DOHH2 (cell line): ENCODE measurements at regions not wholly inside any gene's neighbourhood (a gene's known extent, or its start where the extent isn't known, plus 50 kb on each side); places are given as distances from the start of the nearest gene placed in this dataset.

Experiments used
- H3F3A ChIP-seq: fragments of 200-600 bp; sonication (generic), shearing (Covaris generic); 2 replicates; pipeline ENCODE4 v1.6.0; 2016; ENCODE audit warnings: antibody characterized with exemption, mild to moderate bottlenecking; ENCODE audit not compliant: control insufficient read depth, insufficient read depth
- H3K27ac ChIP-seq: fragments of 200-600 bp; sonication (generic); 2 replicates; pipeline ENCODE4 v1.5.1; 2014; ENCODE audit warnings: low read depth, mild to moderate bottlenecking, low read length, moderate library complexity
- H3K27me3 ChIP-seq: fragments of 200-600 bp; sonication (generic); 2 replicates; pipeline ENCODE4 v1.6.1; 2014; ENCODE audit warnings: mild to moderate bottlenecking, low read length, mixed read lengths; ENCODE audit not compliant: control insufficient read depth
- H3K36me3 ChIP-seq: fragments of 200-600 bp; sonication (generic); 2 replicates; pipeline ENCODE4 v1.6.1; 2014; ENCODE audit warnings: mild to moderate bottlenecking, low read length, moderate library complexity, mixed read lengths; ENCODE audit not compliant: control insufficient read depth
- H3K4me1 ChIP-seq: fragments of 200-600 bp; sonication (generic); 2 replicates; pipeline ENCODE4 v1.6.1; 2014; ENCODE audit warnings: mild to moderate bottlenecking, low read length, mixed read lengths; ENCODE audit not compliant: control insufficient read depth
- H3K4me2 ChIP-seq: fragments of 200-600 bp; sonication (generic); 2 replicates; pipeline ENCODE4 v1.6.0; 2014; ENCODE audit warnings: mild to moderate bottlenecking, low read length, moderate library complexity
- H3K4me3 ChIP-seq: fragments of 200-600 bp; sonication (generic); 2 replicates; pipeline ENCODE4 v1.5.1; 2014; ENCODE audit warnings: mild to moderate bottlenecking, low read length, mixed read lengths
- H3K79me2 ChIP-seq: fragments of 200-600 bp; sonication (generic); 2 replicates; pipeline ENCODE4 v1.6.1; 2014; ENCODE audit warnings: mild to moderate bottlenecking, low read length, mixed read lengths; ENCODE audit not compliant: control insufficient read depth
- H3K9me2 ChIP-seq: fragments of 200-600 bp; sonication (generic); replicated peaks from 2 replicates; pipeline ENCODE4 v1.6.1; 2014; ENCODE audit warnings: mild to moderate bottlenecking, low read length, mixed read lengths; ENCODE audit not compliant: control insufficient read depth
- H3K9me3 ChIP-seq: fragments of 200-600 bp; sonication (generic); 2 replicates; pipeline ENCODE4 v1.6.1; 2014; ENCODE audit warnings: antibody characterized with exemption, low read length, mixed read lengths; ENCODE audit not compliant: control insufficient read depth, insufficient read depth
- H4K20me1 ChIP-seq: fragments of 200-600 bp; sonication (generic); 2 replicates; pipeline ENCODE4 v1.6.0; 2014; ENCODE audit warnings: low read depth, mild to moderate bottlenecking, antibody characterized with exemption, low read length, moderate library complexity; ENCODE audit not compliant: control insufficient read depth, insufficient read depth
- CTCF ChIP-seq: fragments of 200-600 bp; sonication (generic); IDR thresholded peaks from one replicate; pipeline ENCODE4 v1.5.1; 2014; ENCODE audit warnings: antibody characterized with exemption, mild to moderate bottlenecking, low read depth, low read length; ENCODE audit not compliant: poor library complexity, severe bottlenecking
- EZH2phosphoT487 ChIP-seq: fragments of 200-600 bp; sonication (generic); IDR thresholded peaks from 2 replicates; pipeline ENCODE4 v1.6.1; 2017; ENCODE audit warnings: borderline replicate concordance, mild to moderate bottlenecking, antibody characterized with exemption, low read length, moderate library complexity, mixed read lengths

GRCh38 chr2:89767572-89768435, 1076.3 kb downstream of the RPIA start:
- Histone ChIP-seq H3K36me3 (no peaks in the 10 kb centered on the region), H4K20me1 (no peaks in the 10 kb centered on the region), H3K4me2 (no peak overlapping the region), H3K4me1 (no peaks in the 10 kb centered on the region), H3K27me3 (no peaks in the 10 kb centered on the region), H3F3A (no peaks in the 10 kb centered on the region), H3K27ac (no peak overlapping the region), H3K79me2 (no peaks in the 10 kb centered on the region), H3K9me2 (no peaks in the 10 kb centered on the region), H3K4me3 (no peak overlapping the region), H3K9me3 (peaks cover 24% of the 10 kb centered on the region)
- no peak for TF ChIP-seq EZH2phosphoT487
- no peak for TF ChIP-seq CTCF

- H3K4me1 ChIP-seq, result no peaks in the 10 kb centered on the region
- no peaks in the 10 kb centered on the region for H3K9me2 ChIP-seq
- H4K20me1 ChIP-seq, result no peaks in the 10 kb centered on the region
- no peak overlapping the region for H3K4me3 ChIP-seq
- no peaks in the 10 kb centered on the region for H3K36me3 ChIP-seq
- H3K27me3 ChIP-seq, result no peaks in the 10 kb centered on the region
- H3F3A ChIP-seq, result no peaks in the 10 kb centered on the region
- TF ChIP-seq EZH2phosphoT487 (no peak), CTCF (no peak)
- no peak overlapping the region for H3K27ac ChIP-seq
- no peaks in the 10 kb centered on the region for H3K79me2 ChIP-seq
- no peak overlapping the region for H3K4me2 ChIP-seq
- peaks cover 82% of the 10 kb centered on the region for H3K9me3 ChIP-seq
These were observed 1084.4 kb downstream of the RPIA start for GRCh38 chr2:89775885-89776284.

GRCh38 chr2:89780318-89780717, 1088.8 kb downstream of the RPIA start:
- no peaks in the 10 kb centered on the region for H3K79me2 ChIP-seq
- no peaks in the 10 kb centered on the region for H3K27me3 ChIP-seq
- H3K9me2 ChIP-seq, result no peaks in the 10 kb centered on the region
- H3K4me3 ChIP-seq, result no peak overlapping the region
- TF ChIP-seq CTCF, result no peak
- no peak for TF ChIP-seq EZH2phosphoT487
- H3K9me3 ChIP-seq, result peaks cover 98% of the 10 kb centered on the region
- no peak overlapping the region for H3K27ac ChIP-seq
- no peaks in the 10 kb centered on the region for H3K4me1 ChIP-seq
- H3F3A ChIP-seq, result no peaks in the 10 kb centered on the region
- H3K36me3 ChIP-seq, result no peaks in the 10 kb centered on the region
- no peak overlapping the region for H3K4me2 ChIP-seq
- H4K20me1 ChIP-seq, result no peaks in the 10 kb centered on the region
